Epidermal melanocyte (primary cell): ENCODE measurements at regions not wholly inside any gene's neighbourhood (a gene's known extent, or its start where the extent isn't known, plus 50 kb on each side); places are given as distances from the start of the nearest gene placed in this dataset.

Source experiments
- DNase-seq: peaks from one replicate; pipeline ENCODE4 v3.0.0; 2011; ENCODE audit warnings: low spot score; ENCODE audit not compliant: insufficient read length

DNA sequence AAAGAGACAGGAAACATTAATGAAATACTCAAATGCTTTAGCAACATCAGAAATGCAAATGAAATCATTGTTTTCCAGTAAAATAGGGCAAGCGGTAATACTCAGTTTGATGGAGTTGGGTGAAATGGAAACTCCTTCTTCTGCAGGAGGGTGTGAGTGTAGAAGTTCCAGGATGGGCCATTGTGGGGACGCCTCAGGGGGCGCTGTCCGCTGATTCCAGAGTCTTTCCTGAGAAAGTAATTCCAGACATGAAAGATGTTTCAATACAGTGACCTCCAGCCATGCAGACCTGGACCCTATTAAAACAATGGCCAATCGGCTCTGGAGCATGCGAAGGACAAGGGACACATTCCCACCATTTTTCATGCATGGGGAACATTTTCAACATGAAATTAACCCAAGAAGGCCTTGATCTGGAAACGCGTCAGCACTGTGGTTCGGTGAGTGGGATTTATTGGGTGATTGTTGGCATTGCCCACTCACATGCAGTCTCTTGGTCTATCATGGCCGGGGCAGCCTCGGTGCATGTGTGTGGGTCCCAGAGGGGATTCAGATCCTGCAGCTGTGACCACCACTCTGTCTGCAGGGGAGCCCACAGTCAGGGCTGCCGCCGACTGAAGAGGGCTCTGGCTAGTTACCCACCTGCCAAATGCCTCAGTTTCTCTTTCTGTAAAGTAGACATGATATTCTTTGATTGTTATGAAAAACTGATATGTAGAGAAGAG is 132.6 kb upstream of the IRX4 start:
- no peak for DNase-seq

DNA sequence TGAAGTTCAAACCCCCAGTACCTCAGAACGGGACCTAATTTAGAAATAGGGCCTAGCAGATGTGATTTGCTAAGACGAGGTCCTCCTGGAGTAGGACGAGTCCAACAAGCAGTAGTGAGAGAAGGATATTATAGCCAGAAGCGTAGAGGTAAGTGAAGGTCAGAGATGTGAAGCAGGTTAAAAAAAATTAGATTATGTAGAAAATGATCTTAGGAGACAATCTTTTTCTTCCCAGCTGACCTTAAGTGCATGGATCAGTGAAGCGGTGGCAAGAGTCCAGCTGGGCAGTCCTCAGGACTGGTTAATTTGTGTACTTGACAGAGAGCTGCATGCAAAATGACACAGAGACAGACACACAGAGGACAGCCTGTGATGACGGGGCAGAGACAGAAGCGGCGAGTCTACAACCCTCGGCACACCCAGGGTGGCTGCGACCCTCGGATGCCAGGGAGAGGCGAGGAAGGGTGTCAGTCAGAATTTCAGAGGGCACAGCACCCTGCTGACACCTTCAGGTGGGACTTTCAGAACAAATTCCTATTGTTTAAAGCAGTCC is 131.4 kb upstream of the IRX4 start:
- no peak for DNase-seq

DNA sequence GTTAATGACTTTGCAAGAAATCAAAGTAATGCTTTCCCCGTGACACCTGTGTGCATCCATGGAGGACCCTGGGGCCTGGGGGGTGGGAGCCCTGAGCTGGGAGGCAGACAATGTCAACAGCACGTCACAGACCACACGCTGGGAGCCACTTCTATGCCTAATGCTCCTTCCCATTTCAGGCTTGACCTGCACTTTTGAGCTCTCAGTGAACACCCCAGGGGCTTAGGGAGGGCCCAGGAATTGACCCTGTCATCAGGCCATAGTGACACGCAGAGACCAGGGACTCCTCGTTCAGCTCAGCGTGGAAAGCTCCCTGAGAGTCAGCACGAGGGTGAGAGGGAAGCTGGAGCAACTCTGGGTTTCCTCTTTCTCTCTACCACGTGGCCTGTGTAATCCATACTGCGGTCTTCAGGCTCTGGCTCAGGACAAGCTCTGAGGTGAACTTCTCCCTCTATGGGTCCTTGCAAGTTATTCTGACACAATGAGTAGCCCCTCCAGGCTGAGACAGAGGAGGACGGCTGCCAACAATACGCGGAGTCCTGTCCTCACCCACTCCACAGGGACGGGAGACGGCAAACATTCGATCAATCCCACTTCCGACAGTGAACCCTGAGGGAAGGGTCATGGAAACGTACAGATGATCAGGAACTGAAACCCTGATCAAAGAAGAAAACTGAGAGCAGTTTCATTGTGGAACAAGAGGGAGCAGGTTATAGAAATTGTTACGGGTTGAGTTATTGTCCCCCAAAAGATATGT is 130.8 kb upstream of the IRX4 start:
- no peak for DNase-seq

- no peak for DNase-seq
These were observed 130.2 kb upstream of the IRX4 start for GRCh38 chr5:2012885-2013284.

DNA sequence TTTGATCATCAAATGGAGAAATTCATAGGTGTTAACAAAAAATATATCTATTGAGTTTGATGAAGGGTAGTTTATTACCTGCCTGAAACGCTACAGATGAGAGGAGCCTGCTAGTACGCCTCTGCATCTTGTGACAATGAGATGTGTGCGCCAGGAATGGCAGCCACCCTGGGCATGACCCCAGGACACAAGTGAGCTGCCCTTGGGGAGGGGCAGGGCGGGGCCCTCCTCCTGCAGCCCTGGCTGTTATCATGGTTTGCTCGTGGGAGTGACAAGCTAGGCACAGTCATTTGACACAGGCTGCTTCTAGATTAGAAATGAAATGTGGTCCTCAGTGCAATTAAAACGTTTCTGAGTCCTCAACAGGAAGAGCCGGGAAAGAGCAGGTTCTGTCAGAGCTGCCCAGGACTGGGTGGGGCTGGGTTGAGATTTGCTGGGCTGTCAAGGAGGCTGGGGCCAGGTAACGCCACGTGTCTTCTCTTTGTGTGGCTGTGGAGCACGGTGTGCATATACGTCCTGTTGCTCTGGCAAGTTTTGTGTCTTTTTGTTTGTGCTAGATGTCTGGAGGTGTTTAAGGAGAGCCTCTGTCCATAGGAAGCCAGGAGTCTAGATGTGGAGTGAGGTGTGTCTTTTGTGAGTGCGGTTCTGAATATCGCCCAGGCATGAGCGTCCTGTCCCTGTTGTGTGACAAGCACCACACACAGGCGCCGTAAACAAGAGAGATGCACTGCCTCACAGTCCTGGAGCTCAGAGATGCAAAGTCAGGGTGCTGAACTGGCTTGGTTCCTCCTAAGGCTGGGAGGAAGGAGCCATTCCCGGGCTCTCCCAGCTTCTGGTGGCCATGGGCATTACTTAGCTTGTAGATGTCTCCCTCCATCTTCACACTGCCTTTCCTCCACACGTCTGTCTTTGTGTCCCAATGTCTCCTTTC is 129.0 kb upstream of the IRX4 start:
- no peak for DNase-seq

- no peak for DNase-seq
These were observed 128.2 kb upstream of the IRX4 start for GRCh38 chr5:2010940-2011339.

GRCh38 chr5:2009986-2010914 is 127.5 kb upstream of the IRX4 start:
- DNase-seq: no peak

DNA sequence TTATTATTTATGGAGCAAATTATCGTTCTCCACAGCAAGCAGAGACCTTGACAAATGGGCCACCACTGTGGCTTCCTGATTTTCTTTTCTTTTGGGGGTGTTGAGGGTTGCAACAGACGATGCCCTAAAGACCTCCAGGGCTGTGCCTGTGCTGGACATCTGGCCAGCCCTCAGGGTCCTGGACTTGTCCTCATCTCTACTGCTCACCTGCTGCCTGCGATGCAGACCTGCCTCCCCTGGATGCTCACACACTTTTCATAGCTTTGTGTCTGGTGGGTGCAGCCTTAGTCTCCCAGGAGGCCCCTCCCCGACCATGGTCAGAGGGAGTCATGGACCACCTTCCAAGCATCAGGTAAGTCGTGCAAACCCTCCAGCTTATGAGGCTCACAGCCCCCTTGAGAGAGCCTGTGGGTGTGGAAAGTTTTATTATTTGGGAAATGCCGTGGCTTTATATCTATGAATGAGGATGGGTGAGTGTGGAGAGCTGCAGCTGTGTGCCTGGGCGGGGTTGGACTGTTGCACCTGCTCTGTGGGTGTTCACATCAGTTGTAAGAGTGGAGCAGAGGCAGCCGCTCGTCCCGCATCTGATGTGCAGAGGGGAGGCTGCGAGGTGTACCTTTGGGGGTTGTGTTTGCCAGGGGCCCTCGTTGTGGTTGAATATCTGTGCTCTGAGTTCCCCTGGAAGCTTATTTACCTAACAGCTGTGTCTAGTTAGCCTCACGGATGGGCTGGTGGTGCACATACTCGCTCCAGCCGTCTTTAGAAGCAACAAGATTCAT is 126.3 kb upstream of the IRX4 start:
- DNase-seq: no peak

DNA sequence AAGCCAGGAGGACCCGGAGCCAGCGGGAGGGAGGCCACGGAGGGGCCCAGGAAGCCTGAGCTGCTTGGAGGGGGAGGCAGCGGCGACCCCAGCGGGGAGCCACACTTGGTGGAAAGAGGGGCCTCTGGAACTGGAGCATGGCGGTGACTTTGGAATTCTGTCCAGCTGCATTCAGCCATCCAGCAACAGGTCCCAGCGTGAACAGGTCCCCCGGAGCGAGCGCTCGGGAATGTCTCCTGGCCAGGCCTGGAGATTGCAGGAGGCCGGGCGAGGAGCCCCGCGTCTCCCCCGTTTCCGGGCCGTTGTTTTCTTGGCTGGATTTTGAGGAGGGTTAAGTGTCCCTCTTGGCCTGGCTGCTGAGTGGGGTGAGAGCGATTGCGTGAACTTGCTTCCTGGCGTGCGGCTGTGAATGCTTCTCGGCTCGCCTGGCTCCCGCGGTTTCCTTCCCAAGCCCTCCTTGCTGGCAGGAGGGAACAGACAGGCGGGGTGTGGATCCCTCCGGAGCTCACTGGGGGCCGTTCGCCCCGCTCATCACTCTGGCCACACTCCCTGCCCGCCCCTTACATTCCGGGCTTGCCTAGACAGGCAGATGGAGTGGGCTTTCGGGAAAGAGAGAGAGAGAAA is 125.3 kb upstream of the IRX4 start:
- DNase-seq: no peak

DNA sequence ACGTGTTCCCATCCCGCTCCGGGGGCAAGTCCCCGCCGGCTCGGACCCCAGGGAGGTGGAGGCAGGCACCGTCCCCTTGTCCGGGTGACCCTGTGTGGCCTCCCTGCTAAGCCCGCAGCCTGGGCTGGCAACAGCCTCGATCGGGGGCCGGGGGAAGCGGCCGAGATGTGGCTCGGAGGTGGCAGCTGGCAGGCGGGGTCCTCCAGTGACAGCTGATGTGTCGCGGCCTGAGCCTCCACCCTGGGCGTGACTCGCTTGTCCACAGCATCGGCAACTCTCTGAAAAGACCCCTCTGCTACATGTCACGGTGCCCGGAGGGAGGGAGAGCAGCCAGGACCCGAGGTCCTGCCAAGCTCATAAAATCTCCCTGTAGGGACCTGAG is 124.8 kb upstream of the IRX4 start:
- DNase-seq: no peak

GRCh38 chr5:2006971-2007291 is 124.2 kb upstream of the IRX4 start:
- DNase-seq: no peak

DNA sequence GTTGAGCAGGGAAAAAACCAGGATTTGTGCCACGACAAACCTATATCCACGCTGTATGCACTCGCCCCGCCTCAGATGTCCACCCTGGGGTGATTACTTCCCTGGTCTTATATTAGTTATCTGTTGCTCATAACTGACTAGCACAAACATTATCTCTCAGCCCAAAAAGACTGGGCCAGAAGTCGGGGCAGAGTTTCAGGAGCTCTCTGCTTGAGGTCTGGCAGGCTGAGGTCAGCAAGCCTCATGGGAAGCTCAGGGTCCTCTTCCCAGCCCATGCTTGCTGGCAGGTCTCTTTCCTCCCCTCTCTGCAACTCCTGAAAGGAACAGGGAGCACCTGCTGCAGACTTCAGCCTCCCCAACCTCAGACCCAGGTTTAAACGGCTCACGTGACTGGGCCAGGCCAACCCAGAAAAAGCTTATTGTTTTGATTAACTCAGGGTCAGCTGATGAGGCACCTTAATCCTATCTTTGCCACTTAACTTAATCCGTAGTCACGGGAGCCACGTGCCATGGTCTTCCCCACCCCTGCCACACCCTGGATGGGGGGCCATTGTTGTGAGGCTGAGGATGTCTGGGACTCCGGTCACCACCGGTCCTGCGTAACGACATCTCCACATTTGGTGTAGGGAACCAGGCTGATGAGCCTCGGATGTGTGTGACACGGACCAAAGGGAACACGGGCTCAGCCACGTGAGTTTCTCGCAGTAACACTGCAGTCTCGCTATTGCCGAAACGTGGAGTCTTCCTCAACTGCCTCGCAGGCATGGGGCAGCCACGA is 123.7 kb upstream of the IRX4 start:
- no peak for DNase-seq

- no peak for DNase-seq
These were observed 122.6 kb upstream of the IRX4 start for GRCh38 chr5:2005101-2006041.

DNA sequence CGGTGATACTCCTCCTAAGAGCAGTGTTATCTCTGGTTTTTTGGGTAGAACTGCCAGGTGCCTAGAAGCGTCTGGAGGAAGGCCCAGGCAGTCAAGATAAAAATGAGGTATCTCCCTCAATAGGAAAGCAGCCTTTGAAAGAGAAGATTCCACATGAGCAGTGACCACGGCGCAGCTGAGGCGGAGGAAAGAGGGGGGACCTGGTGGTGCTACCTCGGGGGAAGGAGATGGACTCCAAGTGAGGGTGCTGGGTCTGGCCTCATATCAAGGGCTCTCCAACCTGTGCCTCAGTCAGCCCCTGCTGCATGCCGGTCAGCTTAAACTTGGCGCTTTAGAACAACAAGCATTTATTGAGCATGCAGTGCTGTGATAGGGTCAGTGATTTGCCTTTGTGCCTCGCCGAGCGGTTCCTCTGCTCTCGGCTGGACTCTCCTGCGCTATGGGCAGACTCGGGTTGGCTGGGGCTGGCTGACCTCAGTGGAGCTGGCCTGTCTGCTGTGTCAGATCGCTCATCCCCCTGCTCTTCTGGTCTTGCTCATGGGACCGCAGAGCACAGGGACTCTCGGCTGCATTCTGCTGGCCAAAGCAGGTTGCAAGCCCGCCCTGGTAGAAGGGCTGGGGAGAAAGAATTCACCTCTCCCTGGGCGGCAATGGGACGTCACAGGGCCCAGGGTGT is 121.1 kb upstream of the IRX4 start:
- no peak for DNase-seq

GRCh38 chr5:2003206-2003605 is 120.5 kb upstream of the IRX4 start:
- DNase-seq: no peak

- no peak for DNase-seq
These were observed 118.6 kb upstream of the IRX4 start for GRCh38 chr5:2001300-2001699.

GRCh38 chr5:2000591-2000990 is 117.9 kb upstream of the IRX4 start:
- no peak for DNase-seq
